GM20431 (cell line): ENCODE measurements at regions not wholly inside any gene's neighbourhood (a gene's known extent, or its start where the extent isn't known, plus 50 kb on each side); places are given as distances from the start of the nearest gene placed in this dataset.
"Not testable (repeated sequence)": the region's sequence is repeated elsewhere in the genome, so short reads cannot be mapped to it uniquely, and the experiment has no call there.

Experiments used
- in situ Hi-C: fragments of 300-500 bp; cut with MseI, MboI; formaldehyde crosslinking; loops from one replicate; pipeline ENCODE4 v1.15.0; 2020; ENCODE audit warnings: low sequenced_read_pairs; ENCODE audit not compliant: unreplicated experiment

- in situ Hi-C loops, result no loop called here
These were observed 1299.3 kb downstream of the TBC1D22A start for GRCh38 chr22:48061726-48062125.

- in situ Hi-C loops, result no loop called here
These were observed 1297.8 kb downstream of the TBC1D22A start for GRCh38 chr22:48060266-48060665.

DNA sequence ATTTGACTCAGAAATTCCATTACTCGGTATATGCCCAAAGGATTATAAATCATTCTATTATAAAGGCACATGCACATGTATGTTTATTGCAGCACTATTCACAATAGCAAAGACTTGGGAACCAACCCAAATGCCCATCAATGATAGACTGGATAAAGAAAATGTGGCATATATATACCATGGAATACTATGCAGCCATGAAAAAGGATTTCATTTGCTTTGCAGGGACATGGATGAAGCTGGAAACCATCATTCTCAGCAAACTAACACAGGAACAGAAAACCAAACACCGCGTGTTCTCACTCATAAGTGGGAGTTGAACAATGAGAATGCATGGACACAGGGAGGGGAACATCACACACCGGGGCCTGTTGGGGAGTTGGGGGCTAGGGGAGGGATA, 1297.1 kb downstream of the TBC1D22A start:
- in situ Hi-C loops, result not testable (repeated sequence)

GRCh38 chr22:48057116-48057835, 1294.8 kb downstream of the TBC1D22A start:
- in situ Hi-C loops, result no loop called here

DNA sequence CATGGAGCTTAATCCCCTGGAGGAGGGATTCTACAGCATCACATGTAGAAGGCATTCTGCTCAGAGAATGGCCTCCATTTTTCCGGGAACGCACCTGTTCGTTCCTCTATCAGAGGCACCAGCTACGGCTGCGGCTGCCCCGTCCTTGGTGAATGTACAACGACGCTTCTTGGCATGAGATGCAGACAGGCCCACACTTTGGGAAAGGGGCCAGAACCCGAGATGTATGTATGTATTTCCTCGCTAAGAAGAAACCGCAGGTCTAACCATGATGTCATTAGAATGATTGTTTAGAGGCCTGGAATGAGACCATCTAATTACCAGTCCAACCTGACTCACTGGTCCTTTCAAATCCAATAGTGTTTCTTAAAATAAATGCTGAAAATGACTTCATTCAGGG, 1293.4 kb downstream of the TBC1D22A start:
- in situ Hi-C loops, result no loop called here

GRCh38 chr22:48055185-48055584, 1292.7 kb downstream of the TBC1D22A start:
- in situ Hi-C loops, result no loop called here

DNA sequence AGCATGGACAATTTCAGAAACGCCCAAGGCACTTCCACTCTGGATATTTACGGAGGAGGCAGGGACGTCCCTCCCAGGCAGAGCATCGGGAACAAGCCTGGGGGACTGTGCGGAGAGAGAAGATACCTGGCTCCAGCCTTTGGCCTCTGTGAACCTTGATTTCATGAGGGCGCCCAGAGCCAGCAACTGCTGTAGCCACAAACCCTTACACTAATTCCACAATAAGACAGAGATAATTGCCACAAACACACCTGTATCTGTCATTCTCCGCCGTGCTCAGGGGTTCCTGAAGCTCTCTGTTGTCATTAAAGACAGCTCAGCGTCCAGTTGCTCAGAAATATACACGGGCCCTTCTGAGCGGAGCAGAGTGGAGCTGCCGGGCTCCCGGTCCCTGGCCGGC, 1292.1 kb downstream of the TBC1D22A start:
- in situ Hi-C loops, result no loop called here

DNA sequence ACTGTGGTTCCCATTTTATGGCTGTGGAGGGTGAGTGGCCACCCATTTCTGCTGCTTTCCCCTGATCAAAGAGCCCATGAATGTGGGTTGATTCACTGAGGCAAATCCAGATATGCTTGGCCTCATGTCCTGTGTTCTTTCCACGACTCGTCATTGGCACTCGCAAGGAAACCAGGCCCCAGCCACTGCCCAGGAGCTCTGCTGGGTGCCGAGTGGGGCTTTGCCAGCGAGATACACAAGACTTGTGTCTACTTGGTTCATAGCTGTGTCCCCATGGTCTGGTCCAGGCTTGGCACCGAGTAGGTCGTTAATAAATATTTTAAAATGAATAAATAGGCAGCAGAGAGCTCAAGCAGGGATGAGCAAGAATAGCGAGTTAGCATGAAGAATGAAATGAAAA, 1291.5 kb downstream of the TBC1D22A start:
- in situ Hi-C loops, result no loop called here

DNA sequence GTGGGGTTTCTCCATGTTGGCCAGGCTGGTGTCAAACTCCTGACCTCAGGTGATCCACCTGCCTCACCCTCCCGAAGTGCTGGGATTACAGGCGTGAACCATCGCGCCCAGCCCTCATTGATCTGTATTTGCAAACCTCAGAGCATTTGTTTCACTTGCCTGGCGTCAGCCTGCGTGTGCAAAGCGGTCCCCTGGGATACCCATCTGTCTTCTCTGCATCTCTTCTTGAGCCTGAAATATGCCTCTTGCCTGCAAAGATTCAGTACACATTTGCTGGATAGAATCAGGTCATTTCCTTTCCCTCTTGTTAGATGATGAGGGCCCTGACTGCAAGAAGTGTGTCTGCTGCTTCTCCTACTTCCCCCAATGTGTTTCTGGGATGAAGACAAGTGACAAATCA, 1291.0 kb downstream of the TBC1D22A start:
- in situ Hi-C loops, result no loop called here

- in situ Hi-C loops, result no loop called here
These were observed 1290.1 kb downstream of the TBC1D22A start for GRCh38 chr22:48052621-48052890.

- in situ Hi-C loops, result no loop called here
These were observed 1289.6 kb downstream of the TBC1D22A start for GRCh38 chr22:48051796-48052620.

- in situ Hi-C loops, result no loop called here
These were observed 1288.4 kb downstream of the TBC1D22A start for GRCh38 chr22:48050836-48051235.

GRCh38 chr22:48049116-48049515, 1286.7 kb downstream of the TBC1D22A start:
- in situ Hi-C loops, result no loop called here

GRCh38 chr22:48047722-48048500, 1285.5 kb downstream of the TBC1D22A start:
- in situ Hi-C loops, result no loop called here

DNA sequence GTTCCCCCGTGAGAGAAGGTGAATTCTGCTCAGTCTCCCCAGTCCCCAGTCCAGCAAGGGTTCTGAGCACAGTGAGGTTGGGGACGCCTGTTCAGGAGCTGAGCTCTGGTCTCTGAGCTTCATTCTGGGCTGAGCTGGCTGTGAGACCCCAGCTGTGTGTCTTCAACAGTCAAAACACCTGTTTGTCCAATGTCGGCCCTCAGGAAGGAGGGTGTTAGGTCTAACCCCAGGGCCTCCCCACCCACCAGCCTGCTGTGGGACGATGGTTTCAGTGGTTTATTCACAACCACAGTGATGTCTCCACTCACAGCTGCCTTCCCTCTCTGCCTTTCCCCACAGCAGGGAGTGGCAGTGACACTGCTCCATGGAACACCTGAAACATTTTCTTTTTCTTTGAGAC, 1282.9 kb downstream of the TBC1D22A start:
- in situ Hi-C loops, result no loop called here

DNA sequence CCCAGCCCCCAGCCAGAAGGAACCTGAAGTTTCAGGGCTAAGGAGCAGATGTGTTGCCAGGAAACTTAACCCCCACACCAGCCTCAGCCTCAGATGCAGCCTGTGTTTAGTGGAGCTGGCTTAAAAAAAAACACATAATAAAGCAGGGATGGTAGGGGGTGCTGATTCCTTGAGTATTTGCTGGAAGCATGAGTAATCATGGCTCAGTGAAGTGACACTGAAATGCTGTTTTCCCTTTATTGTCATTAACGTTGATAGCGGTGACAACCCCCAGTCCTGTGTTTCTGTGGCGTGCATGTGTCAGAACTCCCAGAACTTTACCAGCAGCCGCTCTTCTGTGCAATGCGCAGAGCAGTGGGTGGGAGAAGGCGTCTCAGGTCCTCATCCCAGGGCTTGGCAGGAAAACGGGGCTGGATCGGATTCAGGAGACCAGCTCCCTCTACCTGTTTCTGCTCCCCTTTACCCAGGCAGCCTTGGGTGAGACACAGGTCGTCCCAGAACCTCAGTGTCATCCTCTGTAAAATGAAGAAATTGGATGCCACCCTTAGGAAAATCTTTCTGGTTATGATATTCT, 1282.1 kb downstream of the TBC1D22A start:
- in situ Hi-C loops, result no loop called here

DNA sequence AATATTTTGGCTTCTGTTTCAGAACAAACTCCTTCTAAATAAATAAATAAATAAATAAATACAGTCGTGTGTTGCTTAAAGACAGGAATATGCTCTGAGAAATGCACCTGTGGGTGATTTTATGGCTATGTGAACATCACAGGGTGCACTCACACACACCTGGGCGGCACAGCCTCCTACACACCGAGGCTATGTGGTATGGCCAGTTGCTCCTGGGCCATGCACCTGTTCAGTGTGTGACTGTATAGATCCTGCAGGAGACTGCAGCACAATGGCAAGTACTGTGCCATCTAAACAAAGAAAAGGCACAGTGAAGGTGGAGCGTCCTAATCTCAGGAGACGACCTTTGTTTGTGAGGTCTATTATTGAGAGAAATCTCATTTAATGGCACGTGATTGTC, 1281.1 kb downstream of the TBC1D22A start:
- in situ Hi-C loops, result no loop called here

DNA sequence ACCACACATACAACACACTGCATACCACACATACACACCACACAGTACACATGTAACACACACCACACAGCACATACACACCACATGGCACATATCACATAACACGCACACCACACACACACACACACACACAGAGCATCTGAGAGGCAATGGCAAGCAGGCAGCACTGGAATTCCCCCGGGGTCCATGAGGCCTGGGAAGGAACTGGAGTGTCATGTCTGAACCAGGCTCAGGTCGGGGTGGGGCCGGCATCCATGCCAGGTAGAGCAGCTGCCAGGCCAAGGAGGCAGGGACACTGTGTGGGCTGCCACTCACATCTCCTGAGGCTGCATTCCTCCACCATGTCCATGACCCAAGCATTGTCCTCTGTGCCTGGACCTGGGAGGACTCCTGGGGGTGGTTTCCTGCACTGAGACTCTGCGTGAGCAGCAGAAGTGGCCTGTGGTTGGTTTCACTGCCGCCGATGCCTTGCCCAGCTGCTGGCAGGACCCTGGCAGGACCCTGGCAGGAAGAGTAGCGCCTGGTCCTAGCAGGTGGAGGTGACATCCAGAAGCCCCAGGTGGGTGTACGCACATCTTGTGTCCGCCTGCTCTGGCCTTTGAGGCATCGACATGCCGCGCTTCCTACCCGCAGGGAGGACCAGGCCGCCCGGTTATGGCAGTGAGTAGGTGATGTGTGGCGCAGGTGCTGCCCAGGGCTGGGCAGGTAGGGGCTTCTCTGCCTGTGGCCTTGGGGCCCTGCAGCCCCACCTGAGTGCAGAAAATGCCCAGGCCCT, 1280.4 kb downstream of the TBC1D22A start:
- in situ Hi-C loops, result no loop called here

- in situ Hi-C loops, result no loop called here
These were observed 1276.9 kb downstream of the TBC1D22A start for GRCh38 chr22:48039326-48039725.

DNA sequence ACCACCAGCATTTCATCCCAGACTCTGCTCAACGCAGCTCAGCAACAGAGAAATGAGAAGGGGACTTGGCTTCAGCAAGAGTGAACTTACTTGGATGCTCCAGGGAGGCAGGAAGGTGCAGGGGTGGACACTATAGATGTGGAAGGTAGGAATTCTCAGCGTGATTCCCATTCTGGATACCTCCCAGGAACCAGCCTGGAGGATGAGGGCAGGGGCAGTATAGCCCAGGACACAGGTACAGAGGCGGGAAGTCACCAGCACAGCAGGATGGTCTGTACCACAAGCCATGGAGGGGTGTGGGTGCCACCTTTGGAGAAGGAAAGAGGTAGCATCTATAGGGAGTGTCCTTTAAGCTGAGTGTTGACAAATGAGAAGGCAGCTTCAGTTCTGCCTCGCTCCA, 1275.2 kb downstream of the TBC1D22A start:
- in situ Hi-C loops, result no loop called here
